GM23248 (cell line): ENCODE measurements at regions not wholly inside any gene's neighbourhood (a gene's known extent, or its start where the extent isn't known, plus 50 kb on each side); places are given as distances from the start of the nearest gene placed in this dataset.

ENCODE experiments used
- DNase-seq: peaks from one replicate; pipeline ENCODE4 v3.0.0-alpha.2; 2015
- H2AFZ ChIP-seq: fragments of 200-600 bp; sonication (generic); 2 replicates; pipeline ENCODE4 v1.6.1; 2016; ENCODE audit warnings: antibody characterized with exemption
- H3F3A ChIP-seq: fragments of 200-600 bp; sonication (generic); 2 replicates; pipeline ENCODE4 v1.6.1; 2016; ENCODE audit warnings: mild to moderate bottlenecking, antibody characterized with exemption, mixed run types; ENCODE audit not compliant: insufficient read depth
- H3K27ac ChIP-seq: fragments of 200-600 bp; sonication (generic); 2 replicates; pipeline ENCODE4 v1.5.1; 2016; ENCODE audit warnings: mild to moderate bottlenecking
- H3K27me3 ChIP-seq: fragments of 200-600 bp; sonication (generic); replicated peaks from 2 replicates; pipeline ENCODE4 v1.6.1; 2016; ENCODE audit warnings: mild to moderate bottlenecking; ENCODE audit not compliant: insufficient read depth
- H3K36me3 ChIP-seq: fragments of 200-600 bp; sonication (generic); 2 replicates; pipeline ENCODE4 v1.6.1; 2016; ENCODE audit warnings: low read depth, mild to moderate bottlenecking
- H3K4me1 ChIP-seq: fragments of 200-600 bp; sonication (generic); 2 replicates; pipeline ENCODE4 v1.6.1; 2016; ENCODE audit warnings: mild to moderate bottlenecking; ENCODE audit not compliant: insufficient read depth
- H3K4me2 ChIP-seq: fragments of 200-600 bp; sonication (generic); one replicate; pipeline ENCODE4 v1.6.1; 2016; ENCODE audit warnings: mild to moderate bottlenecking; ENCODE audit not compliant: unreplicated experiment
- H3K4me3 ChIP-seq: fragments of 200-600 bp; sonication (generic); 2 replicates; pipeline ENCODE4 v1.5.1; 2016; ENCODE audit warnings: mild to moderate bottlenecking
- H3K79me2 ChIP-seq: fragments of 200-600 bp; sonication (generic); 2 replicates; pipeline ENCODE4 v1.6.1; 2016; ENCODE audit warnings: mild to moderate bottlenecking; ENCODE audit not compliant: insufficient read depth
- H3K9ac ChIP-seq: fragments of 200-600 bp; sonication (generic); 2 replicates; pipeline ENCODE4 v1.6.1; 2016; ENCODE audit warnings: mild to moderate bottlenecking
- H3K9me2 ChIP-seq: fragments of 200-600 bp; sonication (generic); 2 replicates; pipeline ENCODE4 v1.6.1; 2016; ENCODE audit warnings: mixed run types, mild to moderate bottlenecking, moderate library complexity; ENCODE audit not compliant: insufficient read depth
- H3K9me3 ChIP-seq: fragments of 200-600 bp; sonication (generic); one replicate; pipeline ENCODE4 v1.6.1; 2017; ENCODE audit warnings: low read depth
- H4K20me1 ChIP-seq: fragments of 200-600 bp; sonication (generic); 2 replicates; pipeline ENCODE4 v1.6.0; 2016; ENCODE audit not compliant: insufficient read depth
- EZH2 ChIP-seq: fragments of 200-600 bp; sonication (generic); IDR thresholded peaks from 2 replicates; pipeline ENCODE4 v1.6.1; 2018; ENCODE audit warnings: antibody characterized with exemption, mild to moderate bottlenecking; ENCODE audit not compliant: insufficient read depth, poor library complexity, severe bottlenecking
- EZH2phosphoT487 ChIP-seq: fragments of 200-600 bp; sonication (generic); IDR thresholded peaks from 2 replicates; pipeline ENCODE4 v1.6.1; 2018; ENCODE audit warnings: antibody characterized with exemption, moderate library complexity, mild to moderate bottlenecking, low read depth; ENCODE audit not compliant: insufficient read depth
- WGBS, 2 experiments: methylation state at CpG; one replicate each; pipeline ENCODE4 v1.1.6; 2015 to 2017; ENCODE audit warnings: low lambda C conversion rate in 2 of 2, low coverage in 1 of 2; ENCODE audit errors: missing lambda C conversion rate in 2 of 2; 5-methylcytosine and 5-hydroxymethylcytosine counted together
- in situ Hi-C: fragments of 300-500 bp; cut with MboI; formaldehyde crosslinking; loops from 2 replicates; pipeline ENCODE4 v1.15.0; 2020

GRCh38 chr2:40540026-40540425 is 88.1 kb upstream of the SLC8A1 start:
- Histone ChIP-seq H3K9ac (no peak overlapping the region), H3K36me3 (no peaks in the 10 kb centered on the region), H4K20me1 (no peaks in the 10 kb centered on the region), H3K4me3 (no peak overlapping the region), H2AFZ (no peak overlapping the region), H3K27me3 (no peaks in the 10 kb centered on the region), H3F3A (no peaks in the 10 kb centered on the region), H3K9me2 (no peaks in the 10 kb centered on the region), H3K9me3 (no peaks in the 10 kb centered on the region), H3K4me2 (no peak overlapping the region), H3K27ac (no peak overlapping the region), H3K79me2 (no peaks in the 10 kb centered on the region), H3K4me1 (no peaks in the 10 kb centered on the region)
- in situ Hi-C loops, result no loop called here
- no peak for TF ChIP-seq EZH2
- no peak for TF ChIP-seq EZH2phosphoT487
- 93 to 97% methylated on average over 3 of the region's 3 CpGs for WGBS, 2 experiments
- DNase-seq, result no peak

GRCh38 chr2:40543381-40543780 is 91.5 kb upstream of the SLC8A1 start:
- Histone ChIP-seq H3K9ac (no peak overlapping the region), H3K4me2 (no peak overlapping the region), H3K9me3 (no peaks in the 10 kb centered on the region), H3K36me3 (no peaks in the 10 kb centered on the region), H3F3A (no peaks in the 10 kb centered on the region), H2AFZ (no peak overlapping the region), H3K27me3 (no peaks in the 10 kb centered on the region), H3K9me2 (no peaks in the 10 kb centered on the region), H3K79me2 (no peaks in the 10 kb centered on the region), H3K4me1 (no peaks in the 10 kb centered on the region), H3K4me3 (no peak overlapping the region), H3K27ac (no peak overlapping the region), H4K20me1 (no peaks in the 10 kb centered on the region)
- in situ Hi-C loops, result no loop called here
- DNase-seq, result no peak
- TF ChIP-seq EZH2phosphoT487, result no peak
- TF ChIP-seq EZH2, result no peak
- 92 to 98% methylated on average over 2 of the region's 2 CpGs for WGBS, 2 experiments

- H3K4me1 ChIP-seq, result no peaks in the 10 kb centered on the region
- H3K4me2 ChIP-seq, result no peak overlapping the region
- no peaks in the 10 kb centered on the region for H3K27me3 ChIP-seq
- H2AFZ ChIP-seq, result no peak overlapping the region
- no peaks in the 10 kb centered on the region for H3K9me2 ChIP-seq
- no peak overlapping the region for H3K4me3 ChIP-seq
- no peaks in the 10 kb centered on the region for H3K36me3 ChIP-seq
- TF ChIP-seq EZH2 (no peak), EZH2phosphoT487 (no peak)
- no peaks in the 10 kb centered on the region for H3F3A ChIP-seq
- H3K27ac ChIP-seq, result no peak overlapping the region
- WGBS, 2 experiments, result 92 to 99% methylated on average over 3 of the region's 3 CpGs
- no peak overlapping the region for H3K9ac ChIP-seq
- in situ Hi-C loops, result no loop called here
- no peaks in the 10 kb centered on the region for H4K20me1 ChIP-seq
- no peaks in the 10 kb centered on the region for H3K9me3 ChIP-seq
- no peaks in the 10 kb centered on the region for H3K79me2 ChIP-seq
- no peak for DNase-seq
Measured at GRCh38 chr2:40544072-40544471, 92.2 kb upstream of the SLC8A1 start.

GRCh38 chr2:40545645-40546044 is 93.8 kb upstream of the SLC8A1 start:
- Histone ChIP-seq H3K79me2 (no peaks in the 10 kb centered on the region), H2AFZ (no peak overlapping the region), H3K9me2 (no peaks in the 10 kb centered on the region), H3K4me2 (no peak overlapping the region), H3K4me3 (no peak overlapping the region), H3K9me3 (no peaks in the 10 kb centered on the region), H3K27ac (no peak overlapping the region), H3K9ac (no peak overlapping the region), H3F3A (no peaks in the 10 kb centered on the region), H3K27me3 (no peaks in the 10 kb centered on the region), H3K4me1 (no peaks in the 10 kb centered on the region), H3K36me3 (no peaks in the 10 kb centered on the region), H4K20me1 (no peaks in the 10 kb centered on the region)
- DNase-seq, result no peak
- in situ Hi-C loops, result no loop called here
- 78 to 81% methylated on average over 4 of the region's 4 CpGs for whole genome bisulfite sequencing, 2 experiments
- TF ChIP-seq EZH2phosphoT487 (no peak), EZH2 (no peak)
